ENCODE measurements at regions not wholly inside any gene's neighbourhood (a gene's known extent, or its start where the extent isn't known, plus 50 kb on each side); places are given as distances from the start of the nearest gene placed in this dataset.

DNA sequence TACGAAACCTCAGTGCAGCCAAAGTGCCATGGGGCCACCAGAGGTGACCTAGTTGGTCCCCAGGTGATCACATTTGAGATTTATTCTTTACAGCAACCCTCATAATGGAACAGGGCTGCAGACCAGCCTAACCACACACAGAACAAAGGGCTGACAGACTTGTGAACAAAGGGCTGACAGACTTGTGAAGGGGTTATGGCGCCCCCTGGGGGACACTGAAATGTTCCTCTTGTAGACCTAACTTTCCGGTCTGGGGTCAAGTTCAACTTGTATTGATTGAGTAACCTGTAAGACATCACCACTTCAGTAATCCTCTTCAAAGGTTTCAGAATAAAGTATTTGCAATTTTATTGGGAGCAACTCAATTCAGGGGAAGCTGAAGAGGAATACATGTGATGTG lies 175.9 kb upstream of the RPS6KA3 start:
- no peaks in the 10 kb centered on the region for H3K4me1 ChIP-seq
- peak; percentile 98 for ATAC-seq
- H3K36me3 ChIP-seq, result no peaks in the 10 kb centered on the region
- intact Hi-C loops (cut with DNase I), result no loop called here
- DNase-seq, result peak; percentile 86
- TF ChIP-seq, protein P1, sequence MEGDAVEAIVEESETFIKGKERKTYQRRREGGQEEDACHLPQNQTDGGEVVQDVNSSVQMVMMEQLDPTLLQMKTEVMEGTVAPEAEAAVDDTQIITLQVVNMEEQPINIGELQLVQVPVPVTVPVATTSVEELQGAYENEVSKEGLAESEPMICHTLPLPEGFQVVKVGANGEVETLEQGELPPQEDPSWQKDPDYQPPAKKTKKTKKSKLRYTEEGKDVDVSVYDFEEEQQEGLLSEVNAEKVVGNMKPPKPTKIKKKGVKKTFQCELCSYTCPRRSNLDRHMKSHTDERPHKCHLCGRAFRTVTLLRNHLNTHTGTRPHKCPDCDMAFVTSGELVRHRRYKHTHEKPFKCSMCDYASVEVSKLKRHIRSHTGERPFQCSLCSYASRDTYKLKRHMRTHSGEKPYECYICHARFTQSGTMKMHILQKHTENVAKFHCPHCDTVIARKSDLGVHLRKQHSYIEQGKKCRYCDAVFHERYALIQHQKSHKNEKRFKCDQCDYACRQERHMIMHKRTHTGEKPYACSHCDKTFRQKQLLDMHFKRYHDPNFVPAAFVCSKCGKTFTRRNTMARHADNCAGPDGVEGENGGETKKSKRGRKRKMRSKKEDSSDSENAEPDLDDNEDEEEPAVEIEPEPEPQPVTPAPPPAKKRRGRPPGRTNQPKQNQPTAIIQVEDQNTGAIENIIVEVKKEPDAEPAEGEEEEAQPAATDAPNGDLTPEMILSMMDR (IDR thresholded peaks at IDR 0.05), result peak; percentile 64
- no peak overlapping the region for H3K27ac ChIP-seq
- H3K27me3 ChIP-seq, result no peaks in the 10 kb centered on the region
- no peak overlapping the region for H3K4me3 ChIP-seq
- H3K9me3 ChIP-seq, result no peaks in the 10 kb centered on the region

DNA sequence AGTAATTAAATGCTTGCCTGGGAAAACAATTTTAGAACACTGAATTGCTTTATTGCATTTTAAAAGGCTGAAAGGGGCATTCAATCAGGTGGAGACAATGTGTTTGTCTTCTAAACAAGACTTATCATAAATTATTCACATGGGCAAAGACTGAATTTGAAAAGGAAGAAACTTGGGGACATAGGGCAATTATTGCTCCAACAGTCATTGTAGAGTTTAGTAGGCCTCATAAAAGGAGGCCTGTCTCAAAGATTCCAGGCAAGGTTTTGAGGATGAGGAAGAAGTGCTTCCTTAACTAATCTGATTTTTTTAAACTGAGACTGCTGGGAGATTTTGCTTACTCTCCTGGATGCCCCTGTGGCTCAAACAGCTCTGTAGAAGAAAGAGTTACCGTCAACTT lies 174.4 kb upstream of the RPS6KA3 start:
- no peak overlapping the region for H3K27ac ChIP-seq
- H3K36me3 ChIP-seq, result no peaks in the 10 kb centered on the region
- no peak for DNase-seq
- TF ChIP-seq, protein P1 (IDR thresholded peaks at IDR 0.05), result no peak
- no peak for ATAC-seq
- no peaks in the 10 kb centered on the region for H3K4me1 ChIP-seq
- no peaks in the 10 kb centered on the region for H3K9me3 ChIP-seq
- intact Hi-C loops (cut with DNase I), result no loop called here
- H3K4me3 ChIP-seq, result no peak overlapping the region
- no peaks in the 10 kb centered on the region for H3K27me3 ChIP-seq

DNA sequence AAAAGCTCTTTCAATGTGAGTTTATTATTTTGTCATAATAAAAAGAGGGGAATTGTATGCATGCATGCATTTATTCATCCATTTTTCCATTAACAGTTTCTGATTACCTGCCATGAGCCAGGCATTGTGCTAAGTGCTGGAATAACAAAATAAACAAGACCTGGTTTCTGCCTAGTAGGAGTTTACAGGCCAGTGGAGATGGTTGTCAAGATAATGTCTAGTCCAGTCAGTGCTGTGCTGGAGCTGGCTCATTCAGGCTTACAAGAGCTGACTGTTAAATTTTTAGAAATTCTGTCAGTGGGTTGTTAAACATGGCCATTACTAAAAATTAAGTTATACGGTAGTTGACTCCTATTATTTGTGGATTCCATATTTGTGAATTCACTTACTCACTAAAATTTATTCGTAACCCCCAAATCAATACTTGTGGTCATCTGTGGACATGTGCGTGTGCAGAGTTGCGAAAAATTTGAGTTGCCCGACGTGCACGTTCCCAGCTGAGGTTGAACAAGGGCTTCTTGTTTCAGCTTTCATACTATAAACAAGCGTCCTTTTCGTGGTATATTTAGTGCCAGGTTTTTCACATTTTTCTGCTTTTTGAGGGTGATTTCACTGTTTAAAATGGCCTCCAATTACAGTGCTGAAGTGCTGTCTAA lies 172.3 kb upstream of the RPS6KA3 start:
- Histone ChIP-seq H3K36me3 (no peaks in the 10 kb centered on the region), H3K4me3 (no peak overlapping the region), H3K27ac (no peak overlapping the region), H3K27me3 (no peaks in the 10 kb centered on the region), H3K4me1 (no peaks in the 10 kb centered on the region), H3K9me3 (no peaks in the 10 kb centered on the region)
- ATAC-seq, result no peak
- no peak for DNase-seq
- TF ChIP-seq, protein P1 (IDR thresholded peaks at IDR 0.05), result no peak
- intact Hi-C loops (cut with DNase I), result no loop called here

DNA sequence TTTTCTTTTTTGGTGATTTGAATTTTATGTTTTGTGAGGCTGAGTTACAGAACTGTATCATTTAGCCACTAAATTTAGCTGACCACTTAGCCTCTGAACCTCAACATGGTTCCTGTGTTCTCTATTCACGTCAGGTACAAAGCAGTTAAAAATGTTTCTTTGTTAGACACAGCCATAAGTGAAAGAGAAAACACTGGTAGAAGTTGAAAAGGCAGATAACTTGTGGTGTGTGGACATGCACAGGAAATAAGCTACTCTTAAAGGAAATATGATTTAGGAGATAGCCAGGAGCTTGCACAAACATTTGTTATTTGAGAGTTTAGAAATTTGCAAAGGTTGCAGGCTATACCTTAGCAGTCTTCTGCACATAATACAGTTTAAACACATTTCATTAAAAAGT lies 171.0 kb upstream of the RPS6KA3 start:
- intact Hi-C loops (cut with DNase I), result no loop called here
- Histone ChIP-seq H3K9me3 (no peaks in the 10 kb centered on the region), H3K27me3 (no peaks in the 10 kb centered on the region), H3K36me3 (no peaks in the 10 kb centered on the region), H3K4me3 (no peak overlapping the region), H3K4me1 (no peaks in the 10 kb centered on the region), H3K27ac (no peak overlapping the region)
- TF ChIP-seq, protein P1 (IDR thresholded peaks at IDR 0.05), result no peak
- ATAC-seq (no peak), DNase-seq (no peak)

DNA sequence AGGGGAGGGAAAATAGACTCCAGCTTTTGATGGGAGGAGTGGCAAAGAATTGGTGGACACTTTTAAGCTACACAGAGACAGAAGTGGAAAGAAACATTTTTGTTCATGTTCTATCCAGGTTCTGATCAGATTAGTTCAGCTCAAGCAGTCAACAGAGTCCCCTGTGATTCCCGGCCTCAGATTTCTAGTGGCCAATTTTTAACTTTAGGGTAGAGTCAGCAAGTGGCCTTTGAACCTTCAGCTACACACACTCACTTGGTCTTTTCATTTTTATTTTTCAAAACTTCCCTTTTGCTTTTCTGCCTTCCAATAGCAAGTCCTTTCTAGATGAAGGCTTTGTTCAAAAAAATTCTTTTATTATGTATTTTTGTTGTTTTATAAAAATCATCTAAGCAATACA lies 169.2 kb upstream of the RPS6KA3 start:
- no peaks in the 10 kb centered on the region for H3K9me3 ChIP-seq
- no peak overlapping the region for H3K4me3 ChIP-seq
- H3K36me3 ChIP-seq, result no peaks in the 10 kb centered on the region
- ATAC-seq, result no peak
- TF ChIP-seq, protein P1 (IDR thresholded peaks at IDR 0.05), result no peak
- no peaks in the 10 kb centered on the region for H3K27me3 ChIP-seq
- intact Hi-C loops (cut with DNase I), result no loop called here
- DNase-seq, result no peak
- H3K4me1 ChIP-seq, result no peaks in the 10 kb centered on the region
- no peak overlapping the region for H3K27ac ChIP-seq

DNA sequence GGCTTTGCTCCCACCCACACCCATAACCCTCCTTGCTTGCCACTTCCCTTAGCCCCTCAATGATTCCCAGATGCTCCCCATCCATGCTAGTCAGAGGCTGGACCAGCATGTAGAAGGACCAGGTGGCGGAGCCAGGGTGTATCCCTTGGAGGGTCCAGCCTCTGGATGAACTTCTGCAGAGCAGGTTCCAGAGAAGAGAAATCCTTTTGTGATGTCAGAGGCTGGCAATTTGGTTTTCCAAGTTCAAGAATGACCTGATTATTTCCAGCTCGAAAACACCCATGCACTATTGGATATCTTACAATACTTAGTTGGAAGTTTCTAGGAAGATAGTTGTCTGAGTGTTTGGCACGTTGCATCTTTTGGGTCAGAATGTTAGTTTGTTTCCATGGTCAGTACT lies 168.3 kb upstream of the RPS6KA3 start:
- Histone ChIP-seq H3K4me1 (no peaks in the 10 kb centered on the region), H3K27ac (no peak overlapping the region), H3K4me3 (no peak overlapping the region), H3K9me3 (no peaks in the 10 kb centered on the region), H3K36me3 (no peaks in the 10 kb centered on the region), H3K27me3 (no peaks in the 10 kb centered on the region)
- intact Hi-C loops (cut with DNase I), result no loop called here
- no peak for DNase-seq
- ATAC-seq, result no peak
- TF ChIP-seq, protein P1 (IDR thresholded peaks at IDR 0.05), result no peak

Measured in upper lobe of right lung (tissue), 1 donor.